Neural progenitor cell (in vitro differentiated cells): ENCODE measurements at regions not wholly inside any gene's neighbourhood (a gene's known extent, or its start where the extent isn't known, plus 50 kb on each side); places are given as distances from the start of the nearest gene placed in this dataset.

Experiments
- DNase-seq: peaks from one replicate; pipeline ENCODE4 v3.0.0-alpha.2; 2016; ENCODE audit warnings: low spot score
- H2AFZ ChIP-seq: fragments of 200-600 bp; sonication (generic); replicated peaks from 2 replicates; pipeline ENCODE4 v1.6.1; 2016; ENCODE audit warnings: antibody characterized with exemption
- H3F3A ChIP-seq: fragments of 200-600 bp; sonication (generic); 2 replicates; pipeline ENCODE4 v1.6.1; 2016; ENCODE audit warnings: antibody characterized with exemption, low read depth
- H3K27ac ChIP-seq: fragments of 200-600 bp; sonication (generic); 2 replicates; pipeline ENCODE4 v1.5.1; 2016; ENCODE audit warnings: mild to moderate bottlenecking
- H3K27me3 ChIP-seq: fragments of 200-600 bp; sonication (generic); 2 replicates; pipeline ENCODE4 v1.6.1; 2016; ENCODE audit warnings: mild to moderate bottlenecking, moderate library complexity
- H3K36me3 ChIP-seq: fragments of 200-600 bp; sonication (generic); 2 replicates; pipeline ENCODE4 v1.5.1; 2016
- H3K4me1 ChIP-seq: fragments of 200-600 bp; sonication (generic); 2 replicates; pipeline ENCODE4 v1.6.1; 2016; ENCODE audit warnings: mixed run types
- H3K4me2 ChIP-seq: fragments of 200-600 bp; sonication (generic); 2 replicates; pipeline ENCODE4 v1.6.1; 2016
- H3K4me3 ChIP-seq: fragments of 200-600 bp; sonication (generic); 2 replicates; pipeline ENCODE4 v1.5.1; 2016
- H3K79me2 ChIP-seq: fragments of 200-600 bp; sonication (generic); 2 replicates; pipeline ENCODE4 v1.6.1; 2016; ENCODE audit warnings: low read depth
- H3K9ac ChIP-seq: fragments of 200-600 bp; sonication (generic); 2 replicates; pipeline ENCODE4 v1.6.1; 2016
- H3K9me3 ChIP-seq: fragments of 200-600 bp; sonication (generic); 2 replicates; pipeline ENCODE4 v1.5.1; 2016; ENCODE audit warnings: low read depth
- H4K20me1 ChIP-seq: fragments of 200-600 bp; sonication (generic); 2 replicates; pipeline ENCODE4 v1.6.1; 2016; ENCODE audit warnings: low read depth
- H3K27ac Mint-ChIP-seq: 3 replicates; pipeline ENCODE4 v1.8.0; 2021; ENCODE audit warnings: mixed read lengths
- H3K27me3 Mint-ChIP-seq: 2 replicates; pipeline ENCODE4 v1.8.0; 2022; ENCODE audit warnings: low read depth, mild to moderate bottlenecking, inconsistent platforms, moderate library complexity, mixed read lengths; ENCODE audit not compliant: insufficient read depth
- H3K36me3 Mint-ChIP-seq: 3 replicates; pipeline ENCODE4 v1.8.0; 2021; ENCODE audit warnings: mixed read lengths
- H3K4me1 Mint-ChIP-seq: 3 replicates; pipeline ENCODE4 v1.8.0; 2021; ENCODE audit warnings: mixed read lengths
- H3K4me3 Mint-ChIP-seq: 3 replicates; pipeline ENCODE4 v1.8.0; 2021; ENCODE audit warnings: mild to moderate bottlenecking, moderate library complexity, mixed read lengths
- H3K9me3 Mint-ChIP-seq: 3 replicates; pipeline ENCODE4 v1.8.0; 2020; ENCODE audit warnings: mixed read lengths
- CTCF ChIP-seq: fragments of 200-600 bp; sonication (generic); IDR thresholded peaks from 2 replicates; pipeline ENCODE4 v1.5.1; 2017; ENCODE audit warnings: antibody characterized with exemption, mild to moderate bottlenecking
- EZH2 ChIP-seq: fragments of 200-600 bp; sonication (generic); IDR thresholded peaks from 2 replicates; pipeline ENCODE4 v1.6.1; 2017; ENCODE audit warnings: antibody characterized with exemption, mild to moderate bottlenecking, moderate library complexity
- EZH2phosphoT487 ChIP-seq: fragments of 200-600 bp; sonication (generic); IDR thresholded peaks from 2 replicates; pipeline ENCODE4 v1.6.1; 2017; ENCODE audit warnings: antibody characterized with exemption

GRCh38 chr3:59136081-59136480 is 86.3 kb upstream of the CFAP20DC start:
- H3F3A ChIP-seq = no peaks in the 10 kb centered on the region
- H3K4me3 ChIP-seq = no peak overlapping the region
- no peak overlapping the region for H2AFZ ChIP-seq
- H3K9me3 ChIP-seq = no peaks in the 10 kb centered on the region
- H3K79me2 ChIP-seq = no peaks in the 10 kb centered on the region
- TF ChIP-seq EZH2 = no peak
- no peak for TF ChIP-seq CTCF
- TF ChIP-seq EZH2phosphoT487 = no peak
- H3K4me3 Mint-ChIP-seq = no peak overlapping the region
- no peak overlapping the region for H3K4me2 ChIP-seq
- no peaks in the 10 kb centered on the region for H3K27me3 Mint-ChIP-seq
- no peak overlapping the region for H3K9ac ChIP-seq
- H3K4me1 ChIP-seq = no peaks in the 10 kb centered on the region
- no peak overlapping the region for H3K27ac Mint-ChIP-seq
- H3K9me3 Mint-ChIP-seq = no peaks in the 10 kb centered on the region
- no peaks in the 10 kb centered on the region for H3K4me1 Mint-ChIP-seq
- H3K27me3 ChIP-seq = no peaks in the 10 kb centered on the region
- H3K36me3 ChIP-seq = no peaks in the 10 kb centered on the region
- DNase-seq = no peak
- no peaks in the 10 kb centered on the region for H4K20me1 ChIP-seq
- H3K36me3 Mint-ChIP-seq = no peaks in the 10 kb centered on the region
- no peak overlapping the region for H3K27ac ChIP-seq

- Histone ChIP-seq H3K27ac (no peak overlapping the region), H3K36me3 (no peaks in the 10 kb centered on the region), H3K9ac (no peak overlapping the region), H3K79me2 (no peaks in the 10 kb centered on the region), H3K4me1 (no peaks in the 10 kb centered on the region), H2AFZ (no peak overlapping the region), H4K20me1 (no peaks in the 10 kb centered on the region), H3K27me3 (no peaks in the 10 kb centered on the region), H3K4me2 (no peak overlapping the region), H3F3A (no peaks in the 10 kb centered on the region), H3K9me3 (no peaks in the 10 kb centered on the region), H3K4me3 (no peak overlapping the region)
- no peaks in the 10 kb centered on the region for H3K36me3 Mint-ChIP-seq
- TF ChIP-seq EZH2 (no peak), CTCF (no peak), EZH2phosphoT487 (no peak)
- no peak overlapping the region for H3K4me3 Mint-ChIP-seq
- no peak overlapping the region for H3K27ac Mint-ChIP-seq
- no peak for DNase-seq
- H3K27me3 Mint-ChIP-seq = no peaks in the 10 kb centered on the region
- H3K4me1 Mint-ChIP-seq = no peaks in the 10 kb centered on the region
- H3K9me3 Mint-ChIP-seq = no peaks in the 10 kb centered on the region
These were observed 85.3 kb upstream of the CFAP20DC start for GRCh38 chr3:59135096-59135495.

GRCh38 chr3:59133311-59133710 is 83.5 kb upstream of the CFAP20DC start:
- peaks cover 3% of the 10 kb centered on the region for H3K27me3 Mint-ChIP-seq
- Histone ChIP-seq H3F3A (peaks cover 16% of the 10 kb centered on the region), H3K4me3 (no peak overlapping the region), H4K20me1 (no peaks in the 10 kb centered on the region), H2AFZ (peak overlapping the region; percentile 9), H3K79me2 (no peaks in the 10 kb centered on the region), H3K9me3 (no peaks in the 10 kb centered on the region), H3K4me2 (no peak overlapping the region), H3K4me1 (peaks cover 15% of the 10 kb centered on the region), H3K27ac (no peak overlapping the region), H3K27me3 (no peaks in the 10 kb centered on the region), H3K9ac (no peak overlapping the region), H3K36me3 (no peaks in the 10 kb centered on the region)
- no peaks in the 10 kb centered on the region for H3K9me3 Mint-ChIP-seq
- no peak overlapping the region for H3K27ac Mint-ChIP-seq
- H3K4me3 Mint-ChIP-seq = no peak overlapping the region
- TF ChIP-seq CTCF = no peak
- peaks cover 11% of the 10 kb centered on the region for H3K4me1 Mint-ChIP-seq
- no peaks in the 10 kb centered on the region for H3K36me3 Mint-ChIP-seq
- DNase-seq = no peak
